ENCODE measurements at regions not wholly inside any gene's neighbourhood (a gene's known extent, or its start where the extent isn't known, plus 50 kb on each side); places are given as distances from the start of the nearest gene placed in this dataset.
A peak's percentile ranks its signal among the peaks of the same experiment; 100 is the strongest.

GRCh38 chr4:14701896-14702295 lies 300.4 kb upstream of the CPEB2 start:
- peak; percentile 13 to 45 (median 41) for DNase-seq

GRCh38 chr4:14708574-14708973 lies 293.7 kb upstream of the CPEB2 start:
- H3K4me1 ChIP-seq (ENCODE audit: control insufficient read depth, insufficient read depth, low read length) = no peaks in the 10 kb centered on the region
- ATAC-seq = no peak
- DNase-seq = no peak
- no peak overlapping the region for H3K4me3 ChIP-seq (ENCODE audit: low read length)
- no peaks in the 10 kb centered on the region for H3K9me3 ChIP-seq (ENCODE audit: control insufficient read depth, low read length)
- H3K27me3 ChIP-seq (ENCODE audit: control insufficient read depth, insufficient read depth) = no peaks in the 10 kb centered on the region
- intact Hi-C loops (cut with DNase I) = no loop called here
- H3K27ac ChIP-seq (ENCODE audit: low read length) = no peak overlapping the region

More at GRCh38 chr4:14701896-14702295, 300.4 kb upstream of the CPEB2 start:
- peak; percentile 64 to 90 for ATAC-seq
- peaks cover 8% of the 10 kb centered on the region for H3K4me1 ChIP-seq (ENCODE audit: control insufficient read depth, insufficient read depth, low read length)
- no peak overlapping the region for H3K4me3 ChIP-seq (ENCODE audit: low read length)
- WGBS = 73% methylated on average over 1 of the region's 1 CpG
- H3K27ac ChIP-seq (ENCODE audit: low read length) = no peak overlapping the region
- intact Hi-C loops (cut with DNase I) = no loop called here
- H3K9me3 ChIP-seq (ENCODE audit: control insufficient read depth, low read length) = no peaks in the 10 kb centered on the region
- no peaks in the 10 kb centered on the region for H3K27me3 ChIP-seq (ENCODE audit: control insufficient read depth, insufficient read depth)

DNA sequence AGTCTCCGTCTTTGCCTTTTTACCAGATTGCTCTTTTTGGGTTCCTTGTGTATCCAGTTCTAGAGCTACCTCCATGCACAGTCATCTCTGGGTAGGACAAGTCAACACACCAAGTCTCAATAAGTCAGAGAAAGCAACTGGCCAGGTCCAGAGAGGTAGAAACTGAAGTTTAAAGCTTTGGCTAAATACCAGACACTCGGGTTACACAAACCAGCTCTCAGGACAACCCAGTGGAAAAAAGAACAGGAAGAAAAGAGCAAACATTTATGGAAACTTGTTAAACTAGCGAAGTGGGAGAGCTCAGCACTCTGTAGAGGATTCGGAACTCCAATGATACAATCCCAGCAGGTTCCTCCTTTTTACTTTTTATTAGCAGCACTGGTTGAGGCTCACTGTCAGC lies 291.0 kb upstream of the CPEB2 start:
- no peaks in the 10 kb centered on the region for H3K9me3 ChIP-seq (ENCODE audit: control insufficient read depth, low read length)
- no peak overlapping the region for H3K27ac ChIP-seq (ENCODE audit: low read length)
- whole genome bisulfite sequencing = 83% methylated on average over 4 of the region's 4 CpGs
- intact Hi-C loops (cut with DNase I) = no loop called here
- H3K4me1 ChIP-seq (ENCODE audit: control insufficient read depth, insufficient read depth, low read length) = no peaks in the 10 kb centered on the region
- no peak overlapping the region for H3K4me3 ChIP-seq (ENCODE audit: low read length)
- ATAC-seq (no peak), DNase-seq (no peak)
- H3K27me3 ChIP-seq (ENCODE audit: control insufficient read depth, insufficient read depth) = no peaks in the 10 kb centered on the region

GRCh38 chr4:14716691-14717090 lies 285.6 kb upstream of the CPEB2 start:
- no peaks in the 10 kb centered on the region for H3K27me3 ChIP-seq (ENCODE audit: control insufficient read depth, insufficient read depth)
- H3K9me3 ChIP-seq (ENCODE audit: control insufficient read depth, low read length) = no peaks in the 10 kb centered on the region
- H3K4me1 ChIP-seq (ENCODE audit: control insufficient read depth, insufficient read depth, low read length) = no peaks in the 10 kb centered on the region
- DNase-seq = no peak
- 81% methylated on average over 6 of the region's 6 CpGs for WGBS
- no peak for ATAC-seq
- no peak overlapping the region for H3K4me3 ChIP-seq (ENCODE audit: low read length)
- H3K27ac ChIP-seq (ENCODE audit: low read length) = no peak overlapping the region
- intact Hi-C loops (cut with DNase I) = no loop called here

DNA sequence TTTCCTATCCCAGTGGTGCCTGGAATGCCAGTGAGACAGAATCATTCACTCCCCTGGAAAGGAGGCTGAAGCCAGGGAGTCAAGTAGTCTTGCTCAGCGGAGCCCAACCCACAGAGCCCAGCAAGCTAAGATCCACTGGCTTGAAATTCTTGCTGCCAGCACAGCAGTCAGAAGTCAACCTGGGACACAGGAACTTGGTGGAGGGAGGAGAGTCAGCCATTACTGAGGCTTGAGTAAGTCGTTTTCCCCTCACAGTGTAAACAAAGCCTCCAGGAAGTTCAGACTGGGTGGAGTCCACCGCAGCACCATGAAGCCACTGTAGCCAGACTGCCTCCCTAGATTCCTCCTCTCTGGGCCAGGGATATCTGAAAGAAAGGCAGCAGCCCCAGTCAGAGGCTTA lies 283.2 kb upstream of the CPEB2 start:
- intact Hi-C loops (cut with DNase I) = no loop called here
- H3K27ac ChIP-seq (ENCODE audit: low read length) = no peak overlapping the region
- H3K27me3 ChIP-seq (ENCODE audit: control insufficient read depth, insufficient read depth) = no peaks in the 10 kb centered on the region
- H3K4me3 ChIP-seq (ENCODE audit: low read length) = no peak overlapping the region
- WGBS = 48% methylated on average over 3 of the region's 3 CpGs
- DNase-seq = peak in 2 of 3 donors; percentile 11 to 33
- ATAC-seq = peak; percentile 48 to 86
- H3K4me1 ChIP-seq (ENCODE audit: control insufficient read depth, insufficient read depth, low read length) = no peaks in the 10 kb centered on the region
- H3K9me3 ChIP-seq (ENCODE audit: control insufficient read depth, low read length) = no peaks in the 10 kb centered on the region

GRCh38 chr4:14726441-14726840 lies 275.8 kb upstream of the CPEB2 start:
- ATAC-seq = no peak
- Histone ChIP-seq H3K9me3 (ENCODE audit: control insufficient read depth, low read length) (no peaks in the 10 kb centered on the region), H3K27ac (ENCODE audit: low read length) (no peak overlapping the region), H3K4me1 (ENCODE audit: control insufficient read depth, insufficient read depth, low read length) (no peaks in the 10 kb centered on the region), H3K27me3 (ENCODE audit: control insufficient read depth, insufficient read depth) (no peaks in the 10 kb centered on the region), H3K4me3 (ENCODE audit: low read length) (no peak overlapping the region)
- intact Hi-C loops (cut with DNase I) = no loop called here
- DNase-seq = no peak
- 68% methylated on average over 3 of the region's 3 CpGs for WGBS

- Histone ChIP-seq H3K4me1 (ENCODE audit: control insufficient read depth, insufficient read depth, low read length) (no peaks in the 10 kb centered on the region), H3K4me3 (ENCODE audit: low read length) (no peak overlapping the region), H3K27ac (ENCODE audit: low read length) (no peak overlapping the region), H3K9me3 (ENCODE audit: control insufficient read depth, low read length) (no peaks in the 10 kb centered on the region), H3K27me3 (ENCODE audit: control insufficient read depth, insufficient read depth) (no peaks in the 10 kb centered on the region)
- intact Hi-C loops (cut with DNase I) = no loop called here
- DNase-seq (no peak), ATAC-seq (no peak)
- WGBS = 75% methylated on average over 4 of the region's 4 CpGs
Observed at GRCh38 chr4:14726877-14727361, 275.4 kb upstream of the CPEB2 start.

GRCh38 chr4:14729282-14730000 lies 272.8 kb upstream of the CPEB2 start:
- no peak for ATAC-seq

GRCh38 chr4:14742054-14742453 lies 260.2 kb upstream of the CPEB2 start:
- DNase-seq (no peak), ATAC-seq (no peak)
- Histone ChIP-seq H3K27me3 (ENCODE audit: control insufficient read depth, insufficient read depth) (no peaks in the 10 kb centered on the region), H3K9me3 (ENCODE audit: control insufficient read depth, low read length) (no peaks in the 10 kb centered on the region), H3K4me3 (ENCODE audit: low read length) (no peak overlapping the region), H3K4me1 (ENCODE audit: control insufficient read depth, insufficient read depth, low read length) (no peaks in the 10 kb centered on the region), H3K27ac (ENCODE audit: low read length) (no peak overlapping the region)
- intact Hi-C loops (cut with DNase I) = no loop called here
- 78% methylated on average over 1 of the region's 1 CpG for WGBS

More at GRCh38 chr4:14729282-14730000, 272.8 kb upstream of the CPEB2 start:
- H3K9me3 ChIP-seq (ENCODE audit: control insufficient read depth, low read length) = no peaks in the 10 kb centered on the region
- no peak overlapping the region for H3K27ac ChIP-seq (ENCODE audit: low read length)
- intact Hi-C loops (cut with DNase I) = no loop called here
- no peaks in the 10 kb centered on the region for H3K4me1 ChIP-seq (ENCODE audit: control insufficient read depth, insufficient read depth, low read length)
- H3K4me3 ChIP-seq (ENCODE audit: low read length) = no peak overlapping the region
- DNase-seq = no peak
- H3K27me3 ChIP-seq (ENCODE audit: control insufficient read depth, insufficient read depth) = no peaks in the 10 kb centered on the region

DNA sequence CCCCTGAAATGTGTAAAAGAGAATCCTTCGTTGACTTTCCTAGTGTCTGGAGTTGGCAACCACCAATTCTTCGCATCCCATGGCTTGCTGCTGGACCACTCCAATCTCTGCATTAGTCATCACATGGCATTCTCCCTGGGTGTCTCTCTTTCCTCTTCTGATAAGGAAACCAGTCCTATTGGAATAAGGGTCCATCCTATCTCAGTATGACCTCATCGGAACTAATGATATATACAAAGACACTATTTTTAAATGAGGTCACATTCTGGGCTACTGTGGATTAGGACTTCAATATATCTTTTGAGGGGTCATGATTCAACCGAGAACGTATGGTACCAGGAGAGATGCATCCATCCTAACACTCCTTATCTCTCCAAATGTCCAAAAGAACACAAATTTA lies 259.1 kb upstream of the CPEB2 start:
- DNase-seq (no peak), ATAC-seq (no peak)
- Histone ChIP-seq H3K27me3 (ENCODE audit: control insufficient read depth, insufficient read depth) (no peaks in the 10 kb centered on the region), H3K9me3 (ENCODE audit: control insufficient read depth, low read length) (no peaks in the 10 kb centered on the region), H3K4me3 (ENCODE audit: low read length) (no peak overlapping the region), H3K27ac (ENCODE audit: low read length) (no peak overlapping the region), H3K4me1 (ENCODE audit: control insufficient read depth, insufficient read depth, low read length) (peaks cover 1% of the 10 kb centered on the region)
- WGBS = 78% methylated on average over 5 of the region's 5 CpGs
- intact Hi-C loops (cut with DNase I) = no loop called here

DNA sequence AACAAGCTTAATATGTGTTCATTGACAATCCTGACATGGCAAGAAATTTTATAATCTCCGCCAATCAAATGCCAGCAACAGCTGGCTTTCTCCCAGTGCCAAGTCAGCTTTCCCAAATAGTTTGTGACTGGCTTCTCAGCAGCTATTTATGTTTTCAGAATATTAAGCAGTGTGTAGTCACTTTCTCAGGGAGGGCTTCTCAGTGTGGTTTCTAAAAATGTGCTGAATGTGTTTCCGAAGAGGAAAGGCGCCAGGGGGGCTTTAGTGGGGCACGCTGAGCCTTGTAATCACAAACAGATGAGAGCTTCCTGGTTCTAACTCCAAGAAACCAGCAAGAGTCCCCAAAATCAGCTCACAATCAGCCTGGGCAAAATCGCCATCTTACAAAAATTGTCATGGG lies 258.7 kb upstream of the CPEB2 start:
- no peaks in the 10 kb centered on the region for H3K9me3 ChIP-seq (ENCODE audit: control insufficient read depth, low read length)

DNA sequence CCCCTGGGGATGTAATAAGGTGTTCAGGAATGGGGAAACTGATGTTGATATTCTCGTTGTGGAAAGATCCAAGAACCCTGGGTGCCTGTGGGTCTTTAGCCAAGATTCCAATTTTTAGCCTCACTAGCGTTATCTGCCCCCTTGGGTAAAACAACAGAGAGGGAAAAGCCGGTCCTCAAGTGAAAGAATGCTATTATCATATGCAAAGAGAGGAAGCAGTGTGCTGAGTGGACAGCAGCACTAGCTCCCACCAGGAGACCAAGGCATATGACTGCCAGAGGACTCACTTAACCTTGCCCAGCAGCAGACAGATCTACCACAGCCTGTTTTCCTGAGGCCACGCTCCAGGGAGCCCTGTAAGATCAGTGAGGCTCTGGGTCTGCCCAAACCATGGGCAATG lies 257.9 kb upstream of the CPEB2 start:
- Histone ChIP-seq H3K27ac (ENCODE audit: low read length) (no peak overlapping the region), H3K9me3 (ENCODE audit: control insufficient read depth, low read length) (no peaks in the 10 kb centered on the region), H3K4me3 (ENCODE audit: low read length) (no peak overlapping the region), H3K4me1 (ENCODE audit: control insufficient read depth, insufficient read depth, low read length) (peaks cover 2% of the 10 kb centered on the region), H3K27me3 (ENCODE audit: control insufficient read depth, insufficient read depth) (no peaks in the 10 kb centered on the region)
- WGBS = 55% methylated on average over 4 of the region's 4 CpGs
- ATAC-seq (no peak), DNase-seq (no peak)
- intact Hi-C loops (cut with DNase I) = no loop called here

More for the DNA sequence above, 258.7 kb upstream of the CPEB2 start:
- no peak overlapping the region for H3K4me3 ChIP-seq (ENCODE audit: low read length)
- intact Hi-C loops (cut with DNase I) = no loop called here
- H3K4me1 ChIP-seq (ENCODE audit: control insufficient read depth, insufficient read depth, low read length) = peaks cover 2% of the 10 kb centered on the region
- no peak overlapping the region for H3K27ac ChIP-seq (ENCODE audit: low read length)
- no peaks in the 10 kb centered on the region for H3K27me3 ChIP-seq (ENCODE audit: control insufficient read depth, insufficient read depth)
- ATAC-seq (no peak), DNase-seq (no peak)
- WGBS = 90% methylated on average over 5 of the region's 5 CpGs

Measured in right cardiac atrium (tissue), 5 donors.